ENCODE measurements at regions not wholly inside any gene's neighbourhood (a gene's known extent, or its start where the extent isn't known, plus 50 kb on each side); places are given as distances from the start of the nearest gene placed in this dataset.

GRCh38 chr10:2210088-2210487 lies 472.8 kb upstream of the ADARB2 start:
- H3K27ac Mint-ChIP-seq: peak overlapping the region; percentile 86
- peaks cover 34% of the 10 kb centered on the region for H3K4me1 Mint-ChIP-seq (ENCODE audit: low read depth)
- H3K9me3 Mint-ChIP-seq (ENCODE audit: low read depth): peaks cover 5% of the 10 kb centered on the region
- TF ChIP-seq CTCF (IDR thresholded peaks at IDR 0.05; ENCODE audit: unreplicated experiment): no peak
- no peak for DNase-seq (ENCODE audit: low spot score, unreplicated experiment)
- H3K4me3 Mint-ChIP-seq (ENCODE audit: low read depth): no peak overlapping the region
- H3K27me3 Mint-ChIP-seq: no peaks in the 10 kb centered on the region
- H3K36me3 Mint-ChIP-seq (ENCODE audit: insufficient read depth): no peaks in the 10 kb centered on the region

GRCh38 chr10:2208106-2208505 lies 470.8 kb upstream of the ADARB2 start:
- TF ChIP-seq CTCF (IDR thresholded peaks at IDR 0.05; ENCODE audit: unreplicated experiment): no peak
- Mint-ChIP-seq H3K27ac (no peak overlapping the region), H3K9me3 (ENCODE audit: low read depth) (peaks cover 5% of the 10 kb centered on the region), H3K36me3 (ENCODE audit: insufficient read depth) (no peaks in the 10 kb centered on the region), H3K4me1 (ENCODE audit: low read depth) (peaks cover 39% of the 10 kb centered on the region), H3K27me3 (no peaks in the 10 kb centered on the region), H3K4me3 (ENCODE audit: low read depth) (no peak overlapping the region)
- DNase-seq (ENCODE audit: low spot score, unreplicated experiment): no peak

- Mint-ChIP-seq H3K27me3 (no peaks in the 10 kb centered on the region), H3K4me1 (ENCODE audit: low read depth) (peaks cover 42% of the 10 kb centered on the region), H3K36me3 (ENCODE audit: insufficient read depth) (no peaks in the 10 kb centered on the region), H3K27ac (no peak overlapping the region), H3K9me3 (ENCODE audit: low read depth) (peaks cover 5% of the 10 kb centered on the region), H3K4me3 (ENCODE audit: low read depth) (no peak overlapping the region)
- no peak for TF ChIP-seq CTCF (IDR thresholded peaks at IDR 0.05; ENCODE audit: unreplicated experiment)
- no peak for DNase-seq (ENCODE audit: low spot score, unreplicated experiment)
These were observed 470.1 kb upstream of the ADARB2 start for GRCh38 chr10:2207246-2207922.

GRCh38 chr10:2205406-2205805 lies 468.1 kb upstream of the ADARB2 start:
- H3K27me3 Mint-ChIP-seq: no peaks in the 10 kb centered on the region
- no peak overlapping the region for H3K4me3 Mint-ChIP-seq (ENCODE audit: low read depth)
- H3K36me3 Mint-ChIP-seq (ENCODE audit: insufficient read depth): no peaks in the 10 kb centered on the region
- H3K4me1 Mint-ChIP-seq (ENCODE audit: low read depth): peaks cover 31% of the 10 kb centered on the region
- peak overlapping the region; percentile 38 for H3K27ac Mint-ChIP-seq
- no peak for DNase-seq (ENCODE audit: low spot score, unreplicated experiment)
- TF ChIP-seq CTCF (IDR thresholded peaks at IDR 0.05; ENCODE audit: unreplicated experiment): no peak
- peaks cover 5% of the 10 kb centered on the region for H3K9me3 Mint-ChIP-seq (ENCODE audit: low read depth)

- H3K4me3 Mint-ChIP-seq (ENCODE audit: low read depth): no peak overlapping the region
- H3K4me1 Mint-ChIP-seq (ENCODE audit: low read depth): peaks cover 19% of the 10 kb centered on the region
- peaks cover 7% of the 10 kb centered on the region for H3K9me3 Mint-ChIP-seq (ENCODE audit: low read depth)
- H3K36me3 Mint-ChIP-seq (ENCODE audit: insufficient read depth): no peaks in the 10 kb centered on the region
- H3K27ac Mint-ChIP-seq: no peak overlapping the region
- no peaks in the 10 kb centered on the region for H3K27me3 Mint-ChIP-seq
- TF ChIP-seq CTCF (IDR thresholded peaks at IDR 0.05; ENCODE audit: unreplicated experiment): no peak
- DNase-seq (ENCODE audit: low spot score, unreplicated experiment): no peak
These were observed 465.1 kb upstream of the ADARB2 start for GRCh38 chr10:2202401-2202800.
